HG02852 (cell line): ENCODE measurements at regions not wholly inside any gene's neighbourhood (a gene's known extent, or its start where the extent isn't known, plus 50 kb on each side); places are given as distances from the start of the nearest gene placed in this dataset.

Experiments
- ATAC-seq: cut with Tn5 transposase; IDR thresholded peaks from one replicate; pipeline ENCODE4 v1.9.1; 2021; ENCODE audit warnings: mild to moderate bottlenecking, moderate library complexity; ENCODE audit not compliant: unreplicated experiment

DNA sequence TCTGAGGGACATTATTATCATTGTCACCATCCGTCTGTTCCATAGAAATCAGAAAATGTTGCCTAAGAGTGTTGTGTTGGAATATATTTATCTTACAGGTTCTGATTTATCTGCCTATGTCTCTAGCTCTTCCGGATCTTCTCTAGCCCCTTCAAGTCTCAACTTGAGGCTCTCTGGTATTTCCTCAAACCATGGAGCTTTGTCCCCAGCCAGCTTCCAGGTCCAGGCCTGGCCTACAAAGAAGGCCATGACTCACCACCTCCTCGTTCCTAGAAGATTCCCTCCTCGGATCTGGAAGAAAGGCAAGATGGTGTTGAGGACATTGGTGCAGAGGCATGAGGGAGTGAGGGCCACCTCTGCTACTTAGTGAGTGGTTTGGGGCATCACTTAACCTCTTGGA lies 122.1 kb upstream of the TRIB2 start:
- ATAC-seq = no peak

DNA sequence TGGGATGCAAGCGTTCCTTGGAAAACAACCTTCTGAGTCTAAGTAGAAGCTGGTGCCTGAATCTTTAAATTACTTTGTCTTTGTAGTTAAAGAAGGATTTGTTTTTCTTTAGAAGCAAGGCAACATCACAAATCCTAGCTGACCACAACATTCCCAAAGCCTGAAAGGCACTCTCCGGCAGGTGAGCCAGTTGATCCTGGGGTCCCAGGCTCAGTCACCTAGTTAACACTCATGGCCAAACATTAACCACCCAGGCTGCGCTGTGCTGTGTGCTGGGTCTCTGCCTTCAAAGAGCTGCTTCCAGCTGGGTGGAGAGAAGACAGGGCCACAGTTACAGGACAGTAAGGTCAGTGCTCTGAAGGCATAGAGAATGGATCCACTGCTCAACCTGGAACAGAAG lies 120.0 kb upstream of the TRIB2 start:
- ATAC-seq = no peak

DNA sequence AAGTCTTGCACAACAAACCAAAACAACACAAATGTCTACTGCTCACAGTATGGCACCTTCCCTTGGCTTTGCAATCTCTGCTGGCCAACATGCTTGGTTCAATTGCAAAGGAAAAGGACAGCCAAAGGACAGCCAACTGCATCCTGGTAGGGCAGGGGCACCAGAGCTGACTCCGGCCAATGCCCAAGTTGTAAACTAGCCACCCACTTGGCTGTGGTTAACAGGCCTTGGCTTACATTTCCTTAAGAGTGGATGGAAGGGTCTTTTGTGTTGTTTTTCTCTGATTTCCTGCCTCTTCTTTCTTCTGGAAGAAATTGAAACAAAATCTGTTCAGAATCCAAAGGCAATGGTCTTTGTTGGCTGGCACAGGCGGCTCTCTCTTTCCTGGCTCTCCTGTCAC lies 119.1 kb upstream of the TRIB2 start:
- no peak for ATAC-seq

DNA sequence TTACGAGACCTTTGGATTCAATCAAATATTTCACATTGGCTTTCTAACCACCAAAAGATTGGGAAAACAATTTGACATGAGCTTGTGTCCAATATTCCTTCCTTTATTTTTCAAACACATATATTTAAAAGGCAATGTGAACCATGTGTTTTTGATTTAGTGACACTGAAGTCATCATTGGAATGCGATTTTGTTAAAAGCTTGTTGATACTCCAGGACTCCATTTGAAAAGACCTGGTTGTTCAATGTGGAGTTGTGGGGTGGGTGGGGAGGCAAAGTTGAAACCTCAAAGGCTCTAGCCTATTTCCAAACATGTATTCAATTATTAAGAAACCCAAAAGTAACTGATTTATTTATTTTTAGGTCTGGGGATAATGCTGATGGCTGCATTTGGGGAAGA lies 114.1 kb upstream of the TRIB2 start:
- no peak for ATAC-seq

DNA sequence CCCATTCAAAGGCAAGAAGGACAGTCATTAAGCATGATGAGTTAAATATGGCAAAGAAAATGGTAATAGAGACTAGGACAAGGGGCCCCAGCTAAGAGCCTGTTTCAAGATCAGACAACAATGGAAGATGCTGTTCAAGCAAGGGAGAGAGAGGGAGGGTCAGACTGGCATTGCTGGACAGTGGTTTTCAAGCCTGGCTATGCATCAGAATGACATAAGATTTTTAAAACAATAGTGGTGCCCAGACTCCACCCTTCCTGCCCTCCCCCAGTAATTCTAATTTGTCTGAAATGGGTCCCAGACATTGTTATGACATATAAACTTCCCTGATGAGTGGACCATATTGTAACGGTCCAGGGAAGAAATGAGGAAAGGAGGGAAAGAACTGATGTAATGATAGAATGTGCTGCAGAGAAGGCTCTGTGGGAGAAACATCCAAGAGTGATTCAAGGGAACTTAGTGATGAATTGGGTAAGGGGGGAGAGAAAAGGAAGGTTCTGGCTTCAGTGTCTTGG lies 112.9 kb upstream of the TRIB2 start:
- ATAC-seq = no peak

DNA sequence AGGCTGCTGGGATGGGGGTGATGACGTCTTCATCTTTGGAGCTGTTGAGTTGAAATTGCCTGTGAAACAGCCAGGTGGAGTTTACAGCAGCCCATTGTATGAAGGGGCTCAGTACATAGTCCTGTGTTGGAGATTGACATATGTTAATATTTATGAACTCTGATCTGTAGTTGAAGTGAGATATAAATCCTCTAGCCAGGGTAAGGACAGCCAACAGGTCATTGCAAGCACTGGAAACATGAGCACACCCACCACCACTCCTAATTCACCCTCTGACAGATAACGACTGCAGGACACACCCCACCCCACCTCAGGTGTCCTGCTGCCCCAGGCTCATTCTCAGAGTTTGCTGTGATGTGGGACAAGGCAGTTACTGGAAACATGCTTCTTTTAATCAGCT lies 112.4 kb upstream of the TRIB2 start:
- no peak for ATAC-seq

DNA sequence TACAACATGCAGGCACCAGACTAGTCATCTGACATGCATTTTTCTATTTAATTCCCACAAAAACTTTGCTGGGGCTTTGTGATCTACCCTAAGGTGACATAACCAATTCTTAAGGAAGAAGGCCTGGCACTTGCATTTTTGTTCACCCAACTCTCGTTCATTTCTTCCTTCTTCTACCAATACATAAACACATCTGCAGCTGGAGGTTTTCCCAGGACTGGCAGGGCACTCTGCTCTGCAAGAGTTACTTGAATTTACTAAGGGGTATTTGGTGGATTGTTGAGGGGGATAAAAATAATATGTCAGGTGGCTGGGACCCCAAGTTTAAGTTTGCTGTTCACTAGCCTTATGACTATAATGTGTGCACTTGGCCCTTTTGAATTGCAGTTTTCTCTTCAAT lies 111.4 kb upstream of the TRIB2 start:
- no peak for ATAC-seq

DNA sequence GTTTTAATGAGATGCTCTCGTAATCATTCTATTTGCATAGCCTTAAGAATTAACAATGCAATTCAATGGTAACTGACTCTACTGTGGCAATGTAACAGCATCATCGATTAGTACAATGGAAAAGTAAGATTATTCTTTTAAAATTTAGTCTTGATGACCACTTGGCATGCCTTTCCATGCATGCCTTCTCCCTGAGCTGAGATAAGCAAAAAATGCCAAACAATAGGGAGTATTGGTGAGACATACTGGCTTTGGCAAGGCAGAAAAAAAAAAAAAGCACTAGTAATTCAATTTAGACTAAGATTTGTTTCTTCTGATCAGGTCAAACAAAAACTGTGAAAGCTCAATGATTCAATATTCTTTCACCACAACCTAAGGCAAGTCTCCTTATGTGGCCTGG lies 110.8 kb upstream of the TRIB2 start:
- no peak for ATAC-seq

DNA sequence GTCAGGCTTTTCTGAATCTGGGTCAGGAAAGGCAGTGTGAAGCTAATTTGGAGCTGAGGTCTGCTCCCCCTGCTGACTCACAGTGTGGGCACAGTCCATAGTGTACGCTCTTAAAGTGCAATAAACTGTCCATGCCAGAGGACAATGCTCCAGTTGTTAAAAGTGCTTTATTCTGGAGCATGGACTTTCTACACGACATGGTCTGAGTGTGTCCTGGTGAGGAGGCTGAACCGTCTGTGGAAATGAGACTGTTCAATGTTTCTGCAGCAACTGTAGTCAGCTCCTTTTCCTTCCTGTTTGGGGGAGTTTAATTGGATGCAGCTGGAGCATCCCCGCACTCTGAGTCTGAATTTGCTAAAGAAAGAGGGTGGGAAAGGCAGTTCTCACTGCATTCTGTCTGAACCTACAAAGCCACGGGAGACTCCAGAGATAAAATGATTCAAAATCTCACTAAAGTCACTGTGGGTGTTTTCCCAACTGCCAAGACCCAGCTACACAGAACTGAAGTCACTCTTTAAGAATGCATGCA lies 110.2 kb upstream of the TRIB2 start:
- ATAC-seq = no peak

DNA sequence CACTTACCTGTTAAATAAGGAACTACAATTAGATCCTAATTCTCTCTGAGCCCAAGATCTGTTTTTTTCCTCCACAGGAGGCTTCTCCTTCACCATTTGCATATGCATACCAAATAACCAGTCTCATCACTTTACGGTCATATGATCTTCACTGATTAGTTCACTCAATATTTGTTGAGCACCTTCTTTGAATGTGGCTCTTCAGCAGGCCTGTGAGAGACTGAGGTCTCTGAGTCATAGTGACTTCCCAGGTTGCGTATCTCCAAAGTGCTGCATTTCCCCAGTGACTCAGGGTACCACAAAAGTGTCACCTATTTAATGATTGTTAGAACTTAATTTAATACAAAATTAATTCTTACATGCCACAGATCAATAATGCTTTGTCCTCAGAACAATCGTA lies 108.8 kb upstream of the TRIB2 start:
- ATAC-seq = no peak

DNA sequence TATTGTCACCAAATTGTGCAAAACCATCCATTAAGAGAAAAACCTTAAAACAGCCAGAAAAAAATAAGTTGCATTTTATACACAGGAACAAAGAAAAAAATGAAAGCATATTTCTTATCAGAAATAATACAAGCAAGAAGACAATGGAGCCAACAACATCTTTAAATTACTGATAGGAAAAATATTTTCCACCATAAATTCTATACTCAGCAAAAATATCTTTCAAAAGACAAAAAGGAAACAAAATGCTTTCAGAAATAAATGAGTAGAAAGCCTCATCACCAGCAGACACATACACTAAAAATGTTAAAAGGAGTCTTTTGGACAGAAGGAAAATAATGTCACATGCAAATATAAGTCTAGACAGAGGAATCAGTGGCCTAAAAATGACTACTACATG lies 106.4 kb upstream of the TRIB2 start:
- no peak for ATAC-seq

DNA sequence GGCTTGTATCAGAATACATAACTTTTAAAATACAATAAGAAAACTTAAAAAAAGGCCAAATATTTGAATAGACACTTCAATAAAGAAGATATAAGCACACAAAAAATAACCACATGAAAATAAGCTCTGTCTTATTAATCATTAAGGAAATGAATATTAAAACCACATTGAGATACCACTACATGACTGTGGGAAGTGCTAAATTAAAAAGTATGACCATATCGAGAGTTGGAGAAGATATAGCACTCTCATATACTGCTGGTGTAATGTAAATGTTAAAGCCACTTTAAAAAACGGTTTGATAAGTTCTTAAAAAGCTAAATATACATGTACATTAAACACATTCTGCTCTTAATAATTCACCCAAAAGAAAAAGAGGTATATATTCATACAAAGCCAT lies 104.6 kb upstream of the TRIB2 start:
- ATAC-seq = no peak

DNA sequence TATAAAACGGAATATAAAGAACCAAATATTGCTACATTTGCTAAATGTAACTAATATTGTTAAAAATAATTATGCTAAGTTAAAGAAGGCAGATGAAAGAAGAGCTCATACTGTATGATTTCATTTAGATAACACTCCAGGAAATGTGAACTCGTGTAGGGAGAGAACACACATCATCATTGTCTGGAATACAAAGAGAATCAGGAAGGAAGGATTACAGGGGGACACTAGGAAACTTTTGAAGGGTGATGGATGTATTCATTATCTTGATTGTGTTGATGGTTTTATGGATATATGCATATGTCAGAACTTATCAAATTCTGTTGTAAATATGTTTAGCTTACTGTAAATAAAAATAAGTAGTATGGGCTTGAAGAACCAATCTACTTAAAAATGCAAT lies 104.1 kb upstream of the TRIB2 start:
- no peak for ATAC-seq

DNA sequence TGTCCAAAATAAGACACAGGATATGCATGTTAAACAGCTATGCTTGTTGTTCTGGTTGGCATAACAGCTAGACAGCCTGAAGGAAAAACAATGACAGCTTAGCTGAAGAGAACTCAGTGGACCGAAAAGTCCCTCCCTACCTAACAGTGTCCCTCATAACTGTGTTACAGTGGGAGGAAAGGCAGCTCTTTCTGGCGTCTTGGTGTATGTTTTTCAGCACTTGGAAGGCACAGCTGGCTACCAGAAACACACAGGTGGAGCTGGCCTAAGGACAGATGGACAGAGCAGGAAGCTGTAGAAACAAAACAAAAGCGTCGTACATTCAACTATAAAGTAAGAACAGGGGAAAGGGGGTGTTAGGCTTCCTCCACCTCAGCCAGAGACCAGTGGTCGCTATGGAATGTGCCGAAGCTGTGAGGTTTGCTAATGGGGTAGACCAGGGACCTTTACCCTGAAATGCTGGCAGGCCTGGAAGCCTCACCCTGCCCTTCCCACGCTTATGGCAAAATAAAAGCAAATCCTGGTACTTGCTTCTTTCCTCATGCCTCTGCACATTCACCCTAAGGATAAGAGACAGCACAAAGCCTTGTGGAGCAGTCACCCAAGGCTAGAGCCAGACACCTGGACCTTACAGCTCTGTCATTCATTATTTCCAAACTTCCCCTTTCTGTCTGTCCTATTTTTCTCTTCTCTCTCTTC lies 103.5 kb upstream of the TRIB2 start:
- no peak for ATAC-seq

DNA sequence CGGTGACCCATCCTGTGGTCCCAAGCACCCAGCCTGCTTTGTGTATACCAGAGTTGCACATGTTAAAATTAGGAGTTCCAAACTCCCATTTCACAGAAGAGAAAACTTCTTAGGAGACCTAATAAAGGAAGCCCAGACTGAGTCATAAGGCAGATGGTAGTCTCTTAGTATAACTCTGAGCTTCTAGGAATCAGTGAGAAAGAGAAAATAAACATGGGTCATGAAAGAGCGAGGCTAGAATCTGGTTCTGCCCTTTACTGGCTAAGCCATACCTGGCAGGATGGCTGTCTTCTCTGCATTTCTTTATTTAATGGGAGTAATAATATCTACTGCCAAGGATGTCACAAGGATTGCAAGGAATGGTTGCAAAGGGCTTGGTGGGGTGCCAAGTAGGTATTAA lies 101.2 kb upstream of the TRIB2 start:
- no peak for ATAC-seq

DNA sequence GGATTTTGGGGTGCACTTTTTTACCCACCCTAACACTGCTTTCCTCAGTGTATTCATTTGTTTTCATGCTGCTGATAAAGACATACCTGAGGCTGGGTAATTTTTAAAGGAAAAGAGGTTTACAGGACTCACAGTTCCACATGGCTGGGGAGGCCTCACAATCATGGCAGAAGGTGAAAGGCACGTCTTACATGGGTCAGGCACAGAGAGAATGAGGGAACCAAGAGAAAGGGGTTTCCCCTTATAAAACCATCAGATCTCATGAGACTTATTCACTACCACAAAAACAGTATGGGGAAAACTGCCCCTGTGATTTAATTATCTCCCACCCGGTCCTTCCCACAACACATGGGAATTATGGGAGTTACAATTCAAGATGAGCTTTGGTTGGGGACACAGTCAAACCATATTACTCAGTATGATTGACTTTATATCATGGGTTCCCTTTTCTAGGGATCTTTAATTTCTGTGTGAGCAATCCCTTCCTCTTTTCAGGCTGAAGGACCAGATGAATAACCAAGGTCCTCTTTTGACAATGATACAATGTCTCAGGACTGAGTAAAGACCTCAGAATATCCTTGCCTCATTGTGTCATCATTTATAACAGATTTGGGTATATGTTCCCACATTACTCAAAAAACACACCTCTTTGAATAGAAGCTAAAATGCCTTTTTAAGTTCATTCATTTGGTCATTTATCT lies 100.1 kb upstream of the TRIB2 start:
- ATAC-seq = no peak

DNA sequence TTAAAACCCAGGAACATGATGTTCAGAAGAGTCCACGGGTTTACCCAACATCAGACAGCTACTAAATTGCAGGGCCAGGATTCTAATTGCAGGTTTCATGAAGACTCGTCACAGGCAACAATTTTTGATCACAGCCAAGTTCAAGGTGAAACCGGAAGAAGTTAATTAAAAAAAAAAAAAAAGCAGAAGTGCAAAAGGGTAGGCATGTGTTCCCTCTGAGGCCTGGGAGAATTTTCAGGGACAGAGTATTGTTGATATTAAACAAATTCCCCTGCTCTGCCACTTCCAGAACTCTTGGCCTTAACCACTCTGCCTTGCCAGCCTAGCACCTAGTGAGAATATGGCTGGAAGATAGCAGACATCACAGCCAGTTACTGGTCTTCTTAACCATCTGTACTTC lies 99.4 kb upstream of the TRIB2 start:
- ATAC-seq = no peak

DNA sequence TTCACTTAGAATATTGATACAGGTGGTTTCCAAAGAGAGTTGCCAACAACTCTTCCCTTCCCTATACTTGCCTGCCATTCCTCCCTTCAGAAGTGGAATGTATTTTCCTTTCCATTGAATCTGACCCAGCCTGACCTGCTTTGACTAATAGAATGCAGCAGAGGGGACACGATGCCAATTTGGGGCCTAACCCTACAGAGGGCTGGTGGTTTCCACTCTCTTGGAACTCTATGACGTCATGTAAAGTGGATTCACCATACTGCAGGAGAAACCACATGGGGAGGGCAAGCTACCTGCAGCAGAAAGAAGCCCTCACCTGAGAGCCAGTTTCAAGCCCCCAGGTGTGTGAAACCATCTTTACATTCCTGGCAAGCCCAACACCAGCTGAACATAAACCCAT lies 98.9 kb upstream of the TRIB2 start:
- no peak for ATAC-seq

DNA sequence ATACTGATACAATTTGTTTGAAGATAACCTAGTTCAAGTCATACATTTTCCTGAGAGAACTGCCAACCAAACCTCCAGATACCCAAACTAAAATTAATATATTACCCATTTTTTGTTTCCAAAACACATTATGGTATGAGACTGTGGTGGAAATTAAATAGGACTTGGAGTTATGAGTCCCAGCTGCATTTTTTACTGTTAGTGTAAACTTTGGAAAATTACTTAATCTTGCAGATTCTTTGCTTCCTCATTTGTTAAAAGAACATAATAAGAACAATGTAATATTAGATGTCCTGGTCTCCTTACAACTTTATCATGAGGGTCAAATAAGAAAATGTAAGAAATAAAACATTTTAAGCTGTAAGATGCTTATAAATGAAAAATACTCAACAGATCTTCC lies 98.2 kb upstream of the TRIB2 start:
- no peak for ATAC-seq

DNA sequence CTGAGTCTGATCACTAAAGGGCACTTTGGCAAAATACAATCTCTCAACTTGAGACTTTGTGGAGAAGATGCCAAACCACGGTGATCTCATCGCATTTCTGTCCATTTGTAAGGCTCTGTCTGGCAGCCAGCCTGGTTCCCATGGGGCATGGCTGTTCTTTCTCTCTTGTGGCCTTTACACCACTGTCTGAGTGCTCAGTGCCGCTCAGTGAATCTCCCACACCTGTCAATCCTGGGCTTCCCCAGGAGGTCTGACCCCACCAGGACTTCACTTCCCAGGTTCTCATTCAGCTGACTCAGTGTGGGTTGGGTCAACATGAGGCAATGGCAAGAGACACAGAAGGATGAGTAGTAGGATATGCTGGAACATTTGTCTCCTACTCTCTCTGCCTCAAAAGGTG lies 96.8 kb upstream of the TRIB2 start:
- no peak for ATAC-seq

DNA sequence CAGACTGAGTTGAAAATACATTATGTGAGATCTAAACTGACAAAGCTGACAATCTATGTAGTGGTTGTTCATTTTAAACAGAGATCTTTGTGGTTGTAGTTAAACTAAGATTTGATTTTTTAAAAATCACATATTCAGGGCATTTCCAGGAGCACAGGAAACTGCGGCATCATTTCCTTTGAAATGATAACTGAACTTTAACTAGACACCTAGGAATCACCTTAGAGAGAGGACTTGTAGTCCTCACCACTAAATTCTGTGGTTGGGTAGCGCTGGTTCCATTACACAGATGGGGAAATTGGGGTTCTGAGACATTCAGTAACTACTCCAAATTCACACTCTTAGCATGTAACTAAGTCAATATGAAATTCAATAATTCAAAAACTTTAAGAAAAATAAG lies 96.0 kb upstream of the TRIB2 start:
- ATAC-seq = no peak

DNA sequence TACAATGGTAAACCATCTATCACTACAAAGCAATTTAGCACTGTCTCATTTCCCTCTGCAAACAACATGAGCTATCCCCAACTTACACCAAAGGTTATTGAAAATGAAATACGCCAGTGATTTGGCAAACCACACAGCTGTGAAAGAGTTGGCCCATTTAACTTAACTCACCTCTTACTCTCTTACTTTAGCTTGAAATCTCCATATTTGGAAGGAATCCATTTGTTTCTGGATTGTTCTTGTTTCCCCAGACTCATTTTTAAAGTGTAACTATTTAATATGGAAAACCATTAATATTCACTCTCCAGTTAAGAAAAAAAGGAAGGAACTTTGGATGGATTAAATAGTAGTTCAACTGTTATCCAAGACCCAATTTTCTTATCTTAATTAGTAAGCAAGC lies 93.7 kb upstream of the TRIB2 start:
- no peak for ATAC-seq

DNA sequence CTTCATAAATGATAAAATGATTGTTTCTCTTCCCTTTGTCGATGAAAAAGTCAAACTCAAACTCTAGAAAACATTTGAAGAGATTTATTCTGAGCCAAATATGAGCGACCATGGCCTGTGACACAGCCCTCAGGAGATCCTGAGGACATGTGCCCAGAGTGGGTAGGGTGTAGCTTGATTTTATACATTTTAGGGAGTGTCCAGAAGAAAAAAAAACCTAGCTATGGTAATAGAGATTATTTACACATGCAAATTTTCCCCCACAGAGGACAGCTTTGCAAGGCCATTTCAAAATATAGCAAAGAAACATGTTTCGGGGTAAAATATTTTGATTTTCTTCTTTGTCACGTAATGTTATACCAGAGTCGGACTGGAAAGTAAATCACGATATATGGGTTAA lies 92.4 kb upstream of the TRIB2 start:
- ATAC-seq = no peak
